HUDEP-2 (cell line): ENCODE measurements at regions not wholly inside any gene's neighbourhood (a gene's known extent, or its start where the extent isn't known, plus 50 kb on each side); places are given as distances from the start of the nearest gene placed in this dataset.
"Not testable (repeated sequence)": the region's sequence is repeated elsewhere in the genome, so short reads cannot be mapped to it uniquely, and the experiment has no call there.

ENCODE experiments used
- DNase-seq, 76 experiments: peaks; one replicate each; lab custom pipeline; 2025; ENCODE audit not compliant: unreplicated experiment in 76 of 76; lab: John Stamatoyannopoulos, UW

DNA sequence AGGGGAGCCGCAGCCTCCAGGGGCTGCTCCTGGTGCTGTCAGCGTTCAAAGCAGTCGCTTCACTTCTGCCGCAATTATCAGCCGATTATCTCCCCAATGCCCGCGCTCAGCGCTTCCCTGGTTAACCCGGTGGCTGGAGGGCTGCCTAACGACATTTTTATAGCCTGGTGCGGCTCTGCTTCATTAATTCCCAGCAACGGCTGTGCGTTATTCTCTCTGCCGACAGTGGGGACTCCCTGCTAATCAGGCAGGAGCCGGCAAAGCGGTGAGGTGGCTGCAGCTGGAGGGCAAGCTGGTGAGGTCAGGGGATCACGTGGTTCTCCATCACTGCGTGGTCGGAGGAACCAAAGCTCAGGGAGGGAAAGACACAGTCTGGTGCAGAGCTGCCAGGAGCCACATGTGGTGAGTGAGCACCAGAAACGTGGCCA, 62.9 kb downstream of the GLRX5 start:
- peak in 1 of 76 experiments; percentile 3 for DNase-seq

DNA sequence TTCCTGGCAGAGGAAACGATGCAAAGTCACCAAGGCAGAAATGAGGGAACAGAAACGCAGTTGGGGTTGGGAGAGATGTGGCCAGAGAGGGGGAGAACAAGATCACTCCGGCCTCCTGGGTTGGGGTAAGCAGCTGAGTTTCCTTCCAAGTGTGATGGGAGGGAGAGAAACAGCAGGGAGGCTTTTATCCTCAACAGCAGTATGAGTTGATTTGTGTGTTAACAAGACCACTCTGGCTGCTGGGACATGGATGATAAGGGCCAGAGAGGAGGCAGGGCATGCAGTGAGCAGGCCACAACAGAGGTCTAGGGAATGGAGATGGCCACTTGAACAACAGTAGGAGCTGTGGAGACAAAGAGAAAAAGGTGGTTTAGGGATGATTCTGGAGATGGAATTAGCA, 66.8 kb downstream of the GLRX5 start:
- peak in 2 of 76 experiments; percentile 8 to 37 for DNase-seq

DNA sequence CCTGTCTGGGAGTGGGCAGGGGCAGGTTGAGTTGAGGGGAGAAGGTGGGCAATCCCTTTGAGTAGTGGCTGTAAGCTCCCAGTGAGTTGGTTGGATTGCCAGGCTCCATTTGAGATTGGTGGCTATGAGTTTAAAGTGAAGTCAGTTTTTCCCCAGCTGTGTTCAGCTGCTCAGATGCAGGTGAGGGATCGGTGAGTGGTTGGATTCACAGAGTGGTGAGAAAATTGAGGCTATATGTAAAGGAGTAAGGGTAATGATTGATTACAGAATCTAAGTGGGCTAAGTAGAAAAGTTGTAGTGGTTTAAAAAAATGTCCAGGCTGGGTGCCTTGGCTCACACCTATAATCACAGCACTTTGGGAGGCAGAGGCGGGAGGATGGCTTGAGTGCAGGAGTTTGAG, 68.6 kb downstream of the GLRX5 start:
- no peak for DNase-seq

DNA sequence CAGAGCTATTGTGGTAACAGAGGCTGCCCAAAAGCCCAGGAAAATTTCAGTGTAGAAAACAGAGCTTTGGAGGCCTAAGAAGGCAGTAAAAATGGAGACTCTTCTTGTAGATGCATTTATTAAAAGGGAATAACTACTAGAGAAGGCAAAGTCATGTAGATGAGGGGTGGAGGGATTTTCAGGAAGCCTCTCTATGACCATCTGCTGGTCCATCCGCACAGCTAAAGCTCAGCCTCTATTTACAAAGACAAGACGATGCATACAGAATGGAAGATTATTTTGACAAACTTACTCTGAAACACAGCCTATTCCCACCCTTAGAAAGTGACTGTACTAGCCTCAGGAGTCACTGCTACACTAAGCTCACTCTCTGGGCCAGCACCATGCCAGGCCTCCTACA, 71.4 kb downstream of the GLRX5 start:
- DNase-seq = no peak

DNA sequence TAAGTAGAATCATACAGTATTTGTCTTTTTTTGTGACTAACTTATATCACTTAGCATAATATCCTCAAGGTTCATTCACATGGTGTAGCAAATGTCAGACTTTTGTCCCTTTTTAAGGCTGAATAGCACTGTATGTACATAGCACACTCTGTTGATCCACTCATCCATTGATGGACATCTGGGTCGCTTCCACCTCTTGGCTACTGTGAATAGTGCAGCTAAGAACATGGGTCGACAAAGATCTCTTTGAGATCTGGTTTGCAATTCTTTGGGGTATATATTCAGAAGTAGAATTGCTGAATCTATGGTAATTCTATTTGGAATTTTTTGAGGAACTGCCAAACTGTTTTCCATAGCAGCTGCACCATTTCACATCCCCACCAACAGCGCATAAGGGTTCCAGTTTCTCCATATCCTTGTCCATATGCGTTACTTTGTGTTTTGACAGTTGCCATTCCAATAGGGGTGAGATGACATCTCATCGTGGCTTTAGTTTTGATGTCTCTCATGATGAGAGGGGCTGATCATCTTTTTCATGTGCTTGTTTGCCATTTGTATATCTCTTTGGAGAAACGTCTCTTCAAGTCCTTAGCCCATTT, 73.9 kb downstream of the GLRX5 start:
- DNase-seq = no peak

DNA sequence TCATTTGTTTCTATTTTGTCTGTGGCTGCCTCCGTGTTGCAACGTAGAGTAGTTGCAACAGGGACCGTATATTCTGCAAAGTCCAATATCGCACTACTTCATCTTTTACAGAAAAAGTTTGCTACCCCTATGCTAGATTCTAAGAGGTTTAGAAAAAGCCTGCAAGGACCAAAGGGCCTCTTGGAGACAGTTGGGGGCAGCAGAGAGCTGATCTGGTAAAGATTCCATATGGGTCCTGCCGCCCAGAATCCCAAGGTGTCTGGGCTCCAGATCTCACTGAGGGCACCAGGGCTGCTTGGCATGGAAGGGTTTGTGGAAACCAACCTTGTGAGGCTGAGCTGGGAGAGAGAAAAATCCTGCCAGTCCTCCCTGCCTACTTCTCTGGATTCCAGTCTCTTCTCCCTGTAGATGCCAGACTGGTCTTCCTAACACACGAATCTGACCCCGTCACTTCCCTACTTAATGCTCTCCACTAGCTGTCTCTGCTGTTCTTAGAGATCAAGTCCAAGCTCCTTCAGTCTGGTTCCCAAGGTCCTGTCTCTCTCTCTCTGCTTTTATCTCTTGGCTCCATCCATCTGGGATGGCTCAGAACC, 74.6 kb downstream of the GLRX5 start:
- peak in 24 of 76 experiments; percentile 1 to 47 (median 5) for DNase-seq

DNA sequence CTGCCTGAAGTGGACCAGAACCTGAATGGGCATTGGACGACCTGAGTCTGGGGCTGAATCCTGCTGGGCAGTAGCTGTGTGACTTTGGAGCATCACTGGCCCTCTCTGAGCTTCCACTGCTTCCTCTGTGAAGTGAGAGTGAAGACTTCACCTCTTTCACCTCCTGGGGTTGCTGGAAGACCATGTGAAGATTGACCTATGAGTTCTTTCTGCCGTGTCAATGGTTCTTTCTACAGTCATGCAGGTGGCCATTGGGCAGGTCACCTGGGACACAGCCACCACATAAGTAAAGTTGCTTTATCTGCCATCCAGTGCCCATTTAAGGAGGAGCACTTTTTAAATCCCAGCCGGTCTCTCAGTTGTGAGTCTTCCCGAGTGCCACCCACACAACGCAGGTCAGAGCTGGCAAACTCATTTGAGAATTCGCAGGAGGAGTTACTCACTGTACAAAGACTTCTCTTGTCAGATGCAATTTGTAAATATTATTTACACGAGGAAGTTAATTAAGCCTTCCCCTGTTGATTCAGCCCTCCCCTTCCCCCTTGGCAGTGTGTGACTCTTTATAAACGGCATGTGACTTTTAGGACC, 74.8 kb upstream of the TCL1B start:
- no peak for DNase-seq

DNA sequence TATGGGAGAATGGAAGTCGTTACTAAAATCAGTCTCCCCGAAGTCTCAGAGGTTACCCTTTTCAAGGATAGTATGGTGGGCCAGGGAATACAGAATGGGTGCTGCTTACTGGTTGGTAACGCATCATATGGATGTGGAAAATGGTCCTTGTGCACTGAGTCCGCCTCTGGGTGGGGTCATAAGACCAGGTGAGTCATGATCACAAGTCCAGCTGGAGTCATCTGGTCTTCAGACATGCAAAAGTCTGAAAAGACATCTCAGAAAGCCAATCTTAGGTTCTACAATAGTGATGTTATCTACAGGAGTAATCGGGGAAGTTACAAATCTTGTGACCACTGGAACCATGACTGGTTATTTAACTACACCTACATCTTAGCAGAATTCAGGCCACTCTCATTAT, 71.9 kb upstream of the TCL1B start:
- DNase-seq = no peak

DNA sequence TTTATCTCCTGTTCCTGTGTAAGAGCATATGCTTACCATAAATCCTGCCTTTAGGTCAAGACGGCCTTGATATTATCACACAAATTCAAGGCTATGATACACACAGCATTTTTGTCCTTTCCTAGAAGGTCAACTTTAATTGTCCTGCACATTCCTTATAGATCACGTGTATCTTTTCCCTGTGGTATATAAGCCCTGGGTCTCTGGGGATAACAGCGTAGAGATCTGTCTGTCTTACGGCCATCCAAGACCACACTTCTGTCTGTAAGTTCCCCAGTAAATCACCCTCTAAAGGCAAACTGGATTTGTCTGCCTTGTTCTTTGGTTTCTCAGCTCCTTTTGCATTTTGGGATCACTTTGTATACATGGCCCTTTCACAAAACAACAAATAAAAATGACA, 69.5 kb upstream of the TCL1B start:
- no peak for DNase-seq

DNA sequence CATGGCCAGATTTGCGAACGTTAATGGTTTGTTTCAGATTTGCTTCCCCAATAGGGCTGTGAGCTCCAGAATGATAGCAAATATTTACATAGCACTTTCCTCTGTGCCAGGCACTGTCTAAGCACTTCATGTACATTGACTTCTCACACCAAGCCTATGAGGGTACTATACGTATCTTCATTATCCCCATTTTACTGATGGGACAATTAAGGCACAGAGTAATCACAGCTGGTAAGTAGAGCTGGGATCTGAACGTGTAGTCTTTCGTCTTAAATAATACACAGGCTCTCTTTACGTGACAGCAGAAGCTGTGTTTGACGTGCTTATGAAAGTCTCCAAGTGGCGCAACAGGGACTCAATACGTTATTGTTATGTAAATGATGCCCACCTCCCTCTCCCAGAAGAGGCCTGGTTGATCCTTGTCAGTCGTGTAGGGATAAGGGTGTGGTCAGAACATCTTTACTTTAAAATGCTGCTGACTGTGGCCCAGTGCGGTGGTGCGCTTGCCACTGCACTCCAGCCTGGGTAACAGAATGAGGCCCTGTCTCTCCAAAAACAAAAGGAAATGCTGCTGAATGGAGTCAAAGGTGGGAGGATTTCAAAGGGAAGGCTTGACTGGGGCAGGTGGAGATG, 66.3 kb upstream of the TCL1B start:
- no peak for DNase-seq

DNA sequence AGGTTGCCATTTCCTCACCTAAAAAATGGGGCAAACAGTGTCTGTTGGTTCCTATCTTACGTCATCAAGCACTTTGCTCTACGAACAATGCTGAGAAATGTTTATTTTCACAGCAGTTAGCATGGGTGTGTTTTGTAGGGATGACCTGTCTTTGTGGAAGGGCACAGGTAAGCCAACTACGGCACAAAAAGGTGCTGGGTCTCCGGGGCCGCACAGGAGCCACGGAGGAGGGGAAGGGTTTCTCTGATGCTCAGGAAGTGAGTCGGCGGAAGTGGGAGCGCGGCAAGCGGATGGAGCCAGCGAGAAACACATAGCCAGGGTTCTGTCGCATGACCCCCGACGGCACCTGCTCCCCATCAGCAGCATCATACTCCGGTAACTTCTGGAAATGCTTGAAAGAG, 65.6 kb upstream of the TCL1B start:
- no peak for DNase-seq

DNA sequence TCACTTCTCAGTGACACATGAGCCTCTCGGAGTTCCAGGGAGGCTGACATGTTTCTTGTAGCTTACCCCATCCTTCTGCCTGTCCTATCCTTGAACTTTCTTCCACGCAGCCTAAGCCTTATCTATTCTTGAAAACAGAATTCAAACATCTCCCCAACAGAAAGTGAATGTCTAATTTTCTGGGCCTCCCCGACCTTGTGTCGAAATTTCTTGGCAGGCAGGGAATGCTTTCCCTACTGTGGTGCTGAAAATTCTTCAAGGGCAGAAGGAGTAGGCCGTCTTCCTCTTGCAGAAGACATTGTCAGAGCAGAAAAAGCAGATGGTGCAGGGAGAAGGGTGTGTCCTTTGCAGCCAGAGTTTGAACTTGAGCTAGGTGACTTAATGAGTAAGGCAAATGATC, 63.0 kb upstream of the TCL1B start:
- DNase-seq = no peak

DNA sequence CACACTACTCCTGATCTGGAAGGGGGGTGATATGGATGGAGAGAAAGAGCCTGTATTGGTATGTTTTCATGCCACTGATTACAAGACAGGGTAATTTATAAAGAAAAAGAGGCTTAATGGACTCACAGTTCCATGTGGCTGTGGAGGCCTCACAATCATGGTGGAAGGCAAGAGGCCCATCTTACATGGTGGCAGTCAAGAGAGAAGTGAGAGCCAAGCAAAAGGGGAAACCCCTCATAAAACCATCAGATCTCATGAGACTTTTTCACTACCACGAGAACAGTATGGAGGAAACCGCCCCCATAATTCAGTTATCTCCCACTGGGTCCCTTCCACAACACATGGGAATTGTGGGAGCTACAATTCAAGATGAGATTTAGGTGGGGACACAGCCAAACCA, 60.5 kb upstream of the TCL1B start:
- not testable (repeated sequence) for DNase-seq

DNA sequence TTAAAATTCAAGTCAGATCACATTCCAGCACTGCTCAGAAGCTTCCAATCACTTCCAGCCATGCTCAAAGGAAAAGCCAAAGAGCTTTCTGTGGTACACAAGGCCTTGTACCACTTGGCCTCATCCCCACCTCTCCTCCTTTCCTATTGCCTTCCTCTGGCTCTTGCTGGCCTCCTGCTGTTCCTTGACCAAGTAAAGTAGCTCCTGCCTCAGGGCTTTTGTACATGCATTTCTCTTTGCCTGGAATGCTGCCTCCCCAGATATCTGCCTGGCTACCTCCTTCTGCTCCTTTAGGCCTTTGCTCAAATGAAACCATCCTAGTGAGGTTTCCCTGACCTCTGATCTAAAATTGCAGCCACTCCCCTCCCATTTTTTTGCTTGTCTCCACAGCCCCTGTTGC, 51.2 kb upstream of the TCL1B start:
- no peak for DNase-seq
